ELF-1 (cell line): ENCODE measurements at regions not wholly inside any gene's neighbourhood (a gene's known extent, or its start where the extent isn't known, plus 50 kb on each side); places are given as distances from the start of the nearest gene placed in this dataset.
"Not testable (repeated sequence)": the region's sequence is repeated elsewhere in the genome, so short reads cannot be mapped to it uniquely, and the experiment has no call there.

Experiments used
- DNase-seq: peaks from one replicate; pipeline ENCODE4 v3.0.0-alpha.2; 2016; ENCODE audit warnings: low read depth, low spot score

- DNase-seq = no peak
Measured at GRCh38 chr16:79898703-79899102, 298.2 kb upstream of the MAF start.

- no peak for DNase-seq
Measured at GRCh38 chr16:79897453-79898146, 297.1 kb upstream of the MAF start.

DNA sequence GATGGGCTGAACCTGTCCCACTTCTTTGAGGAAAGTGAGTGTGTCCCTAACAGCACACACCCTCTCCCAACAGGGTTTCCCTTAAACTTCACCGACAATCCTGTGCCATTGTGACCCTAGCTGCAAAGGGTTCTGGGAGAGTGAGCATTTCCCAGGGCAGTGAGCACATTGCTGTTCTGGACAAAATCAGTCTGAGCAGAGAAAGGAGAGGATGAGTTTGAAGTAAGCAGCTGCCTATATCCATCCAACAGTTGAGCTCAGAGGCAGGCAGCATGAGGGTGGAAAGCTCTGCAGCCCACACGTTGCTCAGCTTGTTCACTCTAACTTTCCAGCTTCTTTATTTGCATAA is 296.5 kb upstream of the MAF start:
- no peak for DNase-seq

DNA sequence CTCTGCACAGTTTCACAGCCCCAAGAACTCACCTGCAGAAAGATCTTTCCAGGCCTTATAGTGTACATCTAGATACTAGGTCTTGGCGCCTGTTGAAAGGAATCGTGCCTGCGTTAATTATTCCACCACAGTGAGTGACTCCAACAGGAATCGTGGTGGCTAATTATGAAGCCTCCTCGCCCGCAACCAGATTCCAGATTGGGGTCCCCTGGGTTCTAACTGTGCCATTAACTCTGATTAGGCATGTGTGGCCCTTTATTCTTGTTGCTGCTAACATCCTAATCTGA is 295.3 kb upstream of the MAF start:
- no peak for DNase-seq

DNA sequence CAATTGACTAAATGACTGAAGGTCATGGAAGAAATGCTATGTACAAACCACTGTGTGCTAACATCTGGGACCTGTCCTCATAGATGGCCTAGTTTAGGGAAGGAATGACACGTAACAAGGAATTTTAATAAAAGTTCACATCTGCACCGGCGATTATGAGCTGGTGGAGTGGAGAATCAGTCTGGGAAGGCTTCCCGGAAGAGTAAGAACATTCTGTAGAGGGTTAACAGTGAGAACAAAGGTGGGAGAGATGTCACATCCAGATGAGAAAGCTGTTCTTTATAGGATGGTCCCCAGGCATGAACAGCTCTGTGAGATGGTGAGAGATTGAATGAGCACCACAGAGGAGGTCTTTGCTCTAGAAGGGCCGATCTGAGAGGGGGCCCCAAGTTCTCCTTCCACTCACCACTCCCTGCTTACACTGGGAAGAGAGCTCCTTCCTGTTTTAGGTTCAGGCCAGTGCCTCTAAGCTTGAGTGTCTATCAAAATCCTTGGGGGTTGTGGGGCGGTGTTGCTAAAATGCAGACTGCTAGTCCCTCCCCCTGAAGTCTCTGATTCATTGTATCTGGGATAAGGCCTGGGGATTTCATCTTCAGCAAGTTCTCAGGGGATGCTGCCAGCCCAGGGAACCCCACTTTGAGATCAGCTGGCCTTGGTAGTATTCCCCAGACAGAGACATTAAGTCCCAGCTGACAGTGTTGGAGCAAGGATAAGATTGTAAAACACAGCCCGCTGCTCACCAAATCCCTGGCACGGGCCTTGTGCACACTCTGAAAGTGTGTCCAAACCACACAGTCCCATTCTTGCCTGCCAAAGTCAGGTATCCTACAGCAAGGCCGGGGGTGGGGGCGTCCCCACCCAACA is 294.7 kb upstream of the MAF start:
- DNase-seq = no peak

GRCh38 chr16:79893445-79893844 is 292.9 kb upstream of the MAF start:
- no peak for DNase-seq

- DNase-seq = no peak
Measured at GRCh38 chr16:79892278-79892677, 291.7 kb upstream of the MAF start.

DNA sequence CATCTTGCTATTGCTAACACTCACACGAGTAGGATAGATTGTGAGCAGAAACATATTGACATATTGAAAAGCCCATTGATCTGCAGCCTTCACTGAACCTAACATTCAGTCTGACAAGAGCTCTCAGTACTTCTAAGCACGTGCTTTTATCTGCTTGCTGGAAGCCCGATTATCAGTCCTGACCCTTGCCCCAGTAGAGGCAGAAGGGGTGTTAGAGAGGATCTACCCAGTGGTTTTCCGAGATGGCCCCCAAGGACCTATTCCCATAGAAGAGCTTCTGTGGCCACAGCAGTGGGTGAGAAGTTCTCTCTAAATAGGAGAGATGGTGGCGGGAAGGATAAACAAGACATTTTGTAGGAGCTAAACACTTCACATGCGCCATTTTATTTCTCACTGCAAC is 290.9 kb upstream of the MAF start:
- DNase-seq = no peak

DNA sequence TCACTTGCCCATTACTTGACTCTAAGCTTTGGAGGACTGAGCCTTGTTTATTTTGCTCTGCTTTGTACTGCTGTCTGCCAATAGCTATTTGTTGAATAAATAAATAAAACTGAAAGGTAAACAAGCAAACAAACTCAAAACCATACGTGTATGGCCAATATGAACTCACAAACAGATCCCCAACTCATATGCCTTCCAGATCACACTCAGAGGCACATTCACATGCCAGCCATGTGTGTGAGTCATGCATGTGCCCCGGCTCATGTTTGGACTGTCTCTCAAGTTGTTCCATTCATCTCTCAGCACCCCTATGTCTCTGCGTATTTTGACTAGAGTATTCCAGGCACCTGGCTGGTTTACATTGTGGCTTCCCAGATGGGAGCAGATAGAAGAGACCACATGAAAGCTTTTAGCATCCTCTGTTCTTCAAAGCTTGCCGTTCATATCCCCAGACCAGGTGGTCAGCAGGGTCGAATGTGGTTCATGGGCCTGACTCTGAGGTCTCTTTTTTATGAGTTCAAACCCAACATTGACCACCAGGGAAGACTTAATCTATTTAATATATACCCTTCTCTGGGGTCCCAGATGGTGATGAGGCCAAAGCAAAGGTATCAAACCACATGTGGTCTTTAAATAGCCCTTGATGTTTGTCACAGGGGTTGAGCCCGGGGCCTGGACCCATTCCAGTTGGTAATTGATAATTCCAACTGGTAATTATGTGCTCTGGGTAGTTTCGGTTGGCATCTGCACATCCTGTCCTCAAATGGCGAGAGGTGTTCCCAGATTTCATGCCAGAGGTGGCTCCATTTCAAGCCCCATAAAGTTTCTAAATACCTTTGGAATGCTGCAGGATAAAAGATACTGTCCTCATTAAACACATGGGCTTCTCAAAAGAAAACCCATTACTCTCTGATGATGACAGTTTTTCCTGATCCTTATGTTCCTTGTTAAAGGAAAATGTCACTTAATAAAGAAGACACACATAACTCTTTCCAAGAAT is 287.3 kb upstream of the MAF start:
- DNase-seq = no peak

DNA sequence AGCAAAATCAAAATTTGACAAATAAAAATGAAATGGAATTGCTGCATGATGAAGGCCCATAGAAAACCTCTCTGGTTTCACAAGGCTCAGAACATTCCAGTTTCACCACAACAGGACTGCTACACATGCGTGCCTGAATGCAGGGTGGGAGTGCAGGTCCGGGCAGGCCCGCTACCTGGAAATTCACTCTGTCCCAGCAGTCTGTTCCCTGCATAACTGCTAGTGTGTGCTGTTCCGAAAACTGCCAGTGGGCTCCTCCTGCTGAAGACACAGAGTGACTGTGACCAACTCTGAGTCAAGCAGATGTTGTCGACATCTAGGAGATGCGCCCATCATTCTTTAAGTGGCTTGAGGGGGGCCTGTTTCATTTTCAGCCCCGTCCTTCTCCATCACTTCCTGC is 284.8 kb upstream of the MAF start:
- DNase-seq = no peak

DNA sequence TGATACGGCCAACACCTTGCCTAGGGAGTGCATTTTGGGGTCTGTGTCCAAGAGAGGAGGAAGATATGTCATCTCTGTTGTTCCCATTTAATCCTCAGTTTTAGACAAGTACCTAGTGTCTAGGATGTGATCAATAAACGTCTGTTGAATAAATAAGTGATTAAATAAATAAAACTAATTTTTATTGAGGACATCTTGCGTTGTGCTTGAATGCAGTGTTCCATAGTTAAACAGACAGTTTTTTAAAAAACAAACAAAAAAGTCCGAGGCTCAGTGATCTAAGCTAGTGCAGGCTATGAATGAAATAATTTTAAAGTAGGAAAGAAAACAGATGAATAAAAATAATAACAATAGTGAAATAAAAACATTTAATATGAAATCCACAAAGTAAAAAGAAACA is 283.0 kb upstream of the MAF start:
- DNase-seq = no peak

DNA sequence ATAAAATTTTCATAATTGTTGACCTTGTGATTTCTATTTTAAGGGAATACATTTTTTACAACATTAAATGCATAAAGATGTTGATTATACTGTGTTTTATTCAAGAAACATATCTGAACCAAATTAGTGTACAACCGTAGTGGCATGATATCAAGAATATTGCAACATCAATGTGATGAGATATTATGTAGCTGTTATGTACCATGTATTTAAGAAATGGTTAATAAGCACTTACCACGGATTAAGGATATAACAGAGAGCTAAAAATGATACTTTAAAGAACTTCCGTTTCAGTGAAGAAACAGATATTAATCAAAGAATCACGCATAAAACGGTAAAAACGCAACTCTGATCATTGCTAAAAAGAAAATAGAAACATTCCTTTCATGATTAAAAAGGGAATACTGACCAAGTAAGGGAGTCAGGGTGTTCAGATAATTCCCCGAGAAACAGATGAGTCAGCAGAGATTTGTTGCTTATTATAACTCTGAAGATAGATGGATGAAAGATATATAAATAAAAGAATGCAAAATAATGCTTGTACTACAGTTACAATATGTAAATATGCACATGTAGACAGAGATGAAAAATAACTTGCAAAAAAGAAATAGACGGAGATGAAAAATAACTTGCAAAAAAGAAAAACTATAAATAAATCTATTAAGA is 281.9 kb upstream of the MAF start:
- DNase-seq = no peak

GRCh38 chr16:79881107-79881506 is 280.6 kb upstream of the MAF start:
- not testable (repeated sequence) for DNase-seq

- no peak for DNase-seq
Measured at GRCh38 chr16:79876332-79876730, 275.8 kb upstream of the MAF start.

DNA sequence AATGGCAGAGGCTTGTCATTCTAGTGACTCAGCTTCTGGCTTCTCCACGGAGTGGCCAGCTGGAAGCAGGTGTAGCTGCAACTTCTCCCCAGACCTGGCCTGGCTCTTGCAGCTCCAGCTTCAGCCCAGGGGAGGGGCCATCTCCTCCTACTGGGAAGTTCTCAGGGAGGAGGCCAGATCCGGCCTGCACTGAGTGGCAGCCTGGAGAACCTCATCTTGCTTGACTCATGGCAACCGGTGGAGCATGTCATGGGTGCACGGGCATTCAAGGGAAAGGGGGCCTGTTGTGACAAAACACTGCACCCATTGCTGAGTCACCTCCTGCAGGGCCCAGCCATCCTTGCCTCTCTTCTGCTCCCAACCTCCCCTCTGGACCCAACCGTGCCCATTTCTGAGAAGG is 273.9 kb upstream of the MAF start:
- DNase-seq = no peak

GRCh38 chr16:79873825-79874224 is 273.3 kb upstream of the MAF start:
- no peak for DNase-seq

- DNase-seq = no peak
Measured at GRCh38 chr16:79871906-79872305, 271.4 kb upstream of the MAF start.

GRCh38 chr16:79870016-79870886 is 269.7 kb upstream of the MAF start:
- DNase-seq = no peak

DNA sequence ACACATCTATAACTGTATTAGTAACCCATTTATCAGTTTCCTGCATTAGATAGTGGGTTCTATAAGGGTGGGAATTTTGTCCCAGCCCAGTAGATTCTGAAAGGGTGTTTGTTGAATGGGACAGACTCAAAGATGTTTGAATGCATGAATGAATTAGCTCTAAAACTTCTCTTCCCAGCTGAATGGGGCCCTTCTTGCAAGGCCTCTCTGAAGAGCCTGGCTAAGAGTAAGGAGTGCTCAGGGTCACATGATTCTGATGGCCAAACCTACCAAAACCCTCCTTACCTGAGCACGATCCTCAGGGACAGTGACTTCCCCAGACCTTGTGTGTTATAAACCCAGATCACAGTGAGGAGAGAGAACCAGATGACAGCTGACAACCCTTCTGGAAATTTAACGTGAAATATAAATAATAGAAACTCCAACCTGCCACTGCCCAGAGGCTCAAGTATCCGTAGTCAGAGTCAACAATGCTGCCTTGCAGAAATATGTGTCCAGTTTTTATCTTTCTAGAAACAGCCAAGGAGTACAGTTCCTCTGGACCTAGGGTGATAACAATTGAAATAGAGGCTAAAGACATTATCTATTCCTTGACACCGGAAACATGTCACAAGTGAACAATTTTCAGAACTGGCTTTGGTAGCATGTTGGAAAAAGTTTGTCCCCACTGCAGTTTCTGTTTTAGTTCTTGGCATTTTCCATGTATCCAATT is 268.9 kb upstream of the MAF start:
- no peak for DNase-seq

- no peak for DNase-seq
Measured at GRCh38 chr16:79868841-79869240, 268.3 kb upstream of the MAF start.
